Esophagus squamous epithelium (tissue), 4 donors: ENCODE measurements at regions not wholly inside any gene's neighbourhood (a gene's known extent, or its start where the extent isn't known, plus 50 kb on each side); places are given as distances from the start of the nearest gene placed in this dataset.

Experiments
- CTCF ChIP-seq, 6 experiments: fragments of 450-650 bp in 4 of 6; fragments of 200-600 bp in 2 of 6; sonication (generic) in 2 of 6; IDR thresholded peaks; one replicate each; pipeline ENCODE4 v1.5.1; 2016 to 2019; ENCODE audit warnings: antibody characterized with exemption in 6 of 6, mild to moderate bottlenecking in 4 of 6, moderate library complexity in 4 of 6
- POLR2A ChIP-seq, 4 donors: fragments of 450-650 bp; IDR thresholded peaks; one replicate each; pipeline ENCODE4 v1.6.1; 2017; ENCODE audit warnings: antibody characterized with exemption in 4 of 4, mild to moderate bottlenecking in 4 of 4, moderate library complexity in 3 of 4

DNA sequence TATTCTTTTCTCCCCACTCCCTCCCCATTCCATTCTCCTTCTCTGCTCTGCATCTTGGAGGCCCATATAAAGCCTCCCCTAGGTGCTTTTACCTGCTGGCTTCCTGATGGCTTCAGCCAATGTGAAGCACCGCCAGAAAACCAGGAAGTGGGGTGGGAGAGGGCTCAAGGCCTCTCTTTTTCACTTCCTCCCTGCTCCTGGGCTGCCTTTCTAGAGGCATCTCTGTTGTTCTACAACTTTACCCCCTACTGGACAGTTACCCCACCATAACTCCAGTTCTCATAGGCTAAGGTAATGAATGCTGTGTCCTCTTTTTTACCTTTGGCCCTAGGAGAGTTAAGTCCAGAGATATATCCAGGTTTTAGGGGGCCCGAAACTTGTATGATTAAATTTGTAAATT is 62.4 kb upstream of the PPARGC1A start:
- TF ChIP-seq CTCF (IDR thresholded peaks at IDR 0.05) (no peak), POLR2A (IDR thresholded peaks at IDR 0.05) (no peak)
